GM12864 (cell line): ENCODE measurements at regions not wholly inside any gene's neighbourhood (a gene's known extent, or its start where the extent isn't known, plus 50 kb on each side); places are given as distances from the start of the nearest gene placed in this dataset.

Experiments used
- DNase-seq: peaks from one replicate; pipeline ENCODE4 v3.0.0-alpha.2; 2011; ENCODE audit warnings: low read depth
- H3K4me3 ChIP-seq: 2 replicates; pipeline ENCODE4 v1.5.1; 2011; ENCODE audit warnings: mild to moderate bottlenecking, low read depth, low read length, control low read depth
- CTCF ChIP-seq: IDR thresholded peaks from 2 replicates; pipeline ENCODE4 v1.5.1; 2011; ENCODE audit warnings: low read depth, mild to moderate bottlenecking, moderate library complexity, low read length, control low read depth, inconsistent platforms; ENCODE audit errors: missing control alignments

GRCh38 chr10:131733596-131733995 lies 167.2 kb upstream of the PPP2R2D start:
- DNase-seq, result no peak
- TF ChIP-seq CTCF, result no peak
- H3K4me3 ChIP-seq, result no peak overlapping the region

GRCh38 chr10:131735577-131735976 lies 165.2 kb upstream of the PPP2R2D start:
- no peak for DNase-seq
- no peak overlapping the region for H3K4me3 ChIP-seq
- TF ChIP-seq CTCF, result no peak

DNA sequence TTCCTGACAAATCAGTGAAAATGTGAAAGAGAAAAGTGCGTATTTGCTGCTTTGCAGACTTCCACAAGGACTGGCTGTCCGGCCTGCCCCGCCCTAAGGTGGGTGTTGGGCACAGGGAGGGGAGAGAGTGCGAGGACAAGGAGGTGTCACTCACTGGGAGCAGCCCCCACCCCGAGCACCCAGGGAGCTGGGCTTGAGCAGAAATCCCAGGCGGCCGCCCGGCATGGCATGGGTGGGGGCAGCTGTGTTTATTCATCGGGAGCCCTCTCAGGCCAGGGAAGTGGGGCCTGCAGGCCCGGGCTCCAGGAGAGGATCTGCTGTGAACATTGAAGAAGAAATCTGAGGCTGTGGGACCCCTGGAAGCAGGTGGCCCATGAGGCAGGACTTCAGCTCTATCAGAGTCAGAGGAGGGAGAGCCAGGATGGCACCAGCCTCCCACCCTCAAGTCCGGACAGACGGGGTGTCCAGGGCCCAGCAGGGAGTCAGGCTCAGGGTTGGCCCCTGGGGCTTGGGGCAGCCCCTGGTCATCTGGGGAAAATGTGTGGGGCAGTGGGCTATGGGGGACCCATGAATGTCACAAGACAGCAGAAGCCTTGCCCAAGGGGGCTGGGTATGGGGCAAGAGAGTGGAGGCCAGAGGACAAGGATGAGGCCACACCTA lies 164.4 kb upstream of the PPP2R2D start:
- DNase-seq, result no peak
- H3K4me3 ChIP-seq, result no peak overlapping the region
- TF ChIP-seq CTCF, result no peak

- no peak for DNase-seq
- no peak overlapping the region for H3K4me3 ChIP-seq
- TF ChIP-seq CTCF, result no peak
Observed at GRCh38 chr10:131737543-131738395, 163.0 kb upstream of the PPP2R2D start.

DNA sequence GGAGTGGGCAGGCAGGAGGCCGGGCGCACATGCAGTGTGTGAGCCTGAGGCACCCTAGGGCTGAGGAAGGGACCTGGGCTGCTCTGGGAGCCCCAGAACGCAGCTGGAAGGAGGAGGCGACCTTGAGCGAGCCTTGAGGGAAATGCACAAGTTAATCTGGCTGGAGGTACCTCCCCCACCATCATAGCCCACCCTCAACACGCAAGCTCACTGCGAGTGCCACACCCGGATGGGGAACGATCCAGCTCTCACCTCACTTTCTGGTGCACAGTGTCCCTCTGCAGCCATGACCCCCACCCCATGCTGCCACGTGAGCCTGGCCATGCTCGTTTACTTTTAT lies 162.4 kb upstream of the PPP2R2D start:
- no peak for TF ChIP-seq CTCF
- H3K4me3 ChIP-seq, result no peak overlapping the region
- DNase-seq, result no peak

DNA sequence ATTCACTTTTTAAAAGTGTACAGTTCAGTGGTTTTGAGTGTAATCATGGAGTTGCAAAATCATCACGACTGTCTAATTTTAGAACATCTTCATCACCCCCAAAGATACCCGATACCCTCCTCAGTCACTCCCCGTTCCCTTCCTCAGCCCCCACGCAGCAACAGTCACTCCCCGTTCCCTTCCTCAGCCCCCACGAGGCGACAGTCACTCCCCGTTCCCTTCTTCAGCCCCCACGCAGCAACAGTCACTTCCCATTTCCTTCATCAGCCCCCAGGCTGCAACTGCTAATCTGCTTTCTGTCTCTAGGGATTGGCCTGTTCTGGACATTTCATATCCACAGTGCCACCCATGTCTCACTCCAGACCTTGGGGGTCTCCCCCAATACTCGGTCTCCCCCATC lies 161.6 kb upstream of the PPP2R2D start:
- no peak for DNase-seq
- TF ChIP-seq CTCF, result no peak
- no peak overlapping the region for H3K4me3 ChIP-seq
